ENCODE measurements at regions not wholly inside any gene's neighbourhood (a gene's known extent, or its start where the extent isn't known, plus 50 kb on each side); places are given as distances from the start of the nearest gene placed in this dataset.

DNA sequence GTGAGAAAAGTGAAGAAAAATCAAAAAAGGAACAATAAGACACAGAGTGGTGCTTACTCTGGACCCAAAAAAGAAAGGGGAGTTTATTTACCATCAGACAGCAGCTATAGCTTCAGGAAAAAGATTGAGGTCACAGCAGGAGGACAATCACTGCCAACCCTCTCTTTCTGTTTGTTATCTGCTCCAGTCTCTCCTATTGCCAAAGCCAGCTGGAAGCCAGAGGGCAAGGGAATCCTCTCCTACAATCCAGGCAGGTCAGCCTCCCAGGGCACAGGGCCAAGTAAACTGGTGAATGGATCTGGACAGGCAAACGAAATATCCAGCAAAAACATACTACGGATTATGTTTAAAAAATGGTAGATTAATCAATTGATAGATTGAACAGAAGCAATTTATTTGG is 306.9 kb upstream of the SLIT2 start:
- DNase-seq: no peak
- no peak overlapping the region for H3K4me3 ChIP-seq
- TF ChIP-seq, protein P1, sequence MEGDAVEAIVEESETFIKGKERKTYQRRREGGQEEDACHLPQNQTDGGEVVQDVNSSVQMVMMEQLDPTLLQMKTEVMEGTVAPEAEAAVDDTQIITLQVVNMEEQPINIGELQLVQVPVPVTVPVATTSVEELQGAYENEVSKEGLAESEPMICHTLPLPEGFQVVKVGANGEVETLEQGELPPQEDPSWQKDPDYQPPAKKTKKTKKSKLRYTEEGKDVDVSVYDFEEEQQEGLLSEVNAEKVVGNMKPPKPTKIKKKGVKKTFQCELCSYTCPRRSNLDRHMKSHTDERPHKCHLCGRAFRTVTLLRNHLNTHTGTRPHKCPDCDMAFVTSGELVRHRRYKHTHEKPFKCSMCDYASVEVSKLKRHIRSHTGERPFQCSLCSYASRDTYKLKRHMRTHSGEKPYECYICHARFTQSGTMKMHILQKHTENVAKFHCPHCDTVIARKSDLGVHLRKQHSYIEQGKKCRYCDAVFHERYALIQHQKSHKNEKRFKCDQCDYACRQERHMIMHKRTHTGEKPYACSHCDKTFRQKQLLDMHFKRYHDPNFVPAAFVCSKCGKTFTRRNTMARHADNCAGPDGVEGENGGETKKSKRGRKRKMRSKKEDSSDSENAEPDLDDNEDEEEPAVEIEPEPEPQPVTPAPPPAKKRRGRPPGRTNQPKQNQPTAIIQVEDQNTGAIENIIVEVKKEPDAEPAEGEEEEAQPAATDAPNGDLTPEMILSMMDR (IDR thresholded peaks at IDR 0.05): no peak
- H3K27me3 ChIP-seq (ENCODE audit: low read depth): no peaks in the 10 kb centered on the region
- no peaks in the 10 kb centered on the region for H3K9me3 ChIP-seq
- no peak for ATAC-seq
- no peaks in the 10 kb centered on the region for H3K4me1 ChIP-seq
- intact Hi-C loops (cut with DNase I): no loop called here
- no peak overlapping the region for H3K27ac ChIP-seq
- no peaks in the 10 kb centered on the region for H3K36me3 ChIP-seq

DNA sequence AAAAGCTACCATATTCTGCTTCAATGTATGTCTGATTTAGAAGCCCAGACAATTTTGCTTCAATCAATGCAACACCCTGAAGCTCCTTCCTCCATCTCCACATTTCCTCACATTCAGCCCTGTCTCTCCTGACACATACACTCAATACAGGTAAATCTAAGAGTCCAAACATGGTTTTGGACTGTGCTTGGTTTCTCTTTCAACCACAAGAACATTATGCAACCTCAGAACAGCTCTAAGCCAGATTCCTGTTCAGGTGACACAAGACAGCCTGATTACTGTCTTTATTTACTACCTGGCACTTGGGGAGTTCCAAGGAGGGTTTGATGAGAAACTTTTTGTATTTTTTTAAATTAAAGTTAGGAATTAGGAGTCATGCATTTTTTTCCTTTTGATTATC is 307.5 kb upstream of the SLIT2 start:
- DNase-seq (no peak), ATAC-seq (no peak)
- TF ChIP-seq, protein P1 (IDR thresholded peaks at IDR 0.05): no peak
- no peaks in the 10 kb centered on the region for H3K9me3 ChIP-seq
- H3K4me1 ChIP-seq: no peaks in the 10 kb centered on the region
- no peaks in the 10 kb centered on the region for H3K27me3 ChIP-seq (ENCODE audit: low read depth)
- intact Hi-C loops (cut with DNase I): no loop called here
- no peak overlapping the region for H3K4me3 ChIP-seq
- H3K27ac ChIP-seq: no peak overlapping the region
- H3K36me3 ChIP-seq: no peaks in the 10 kb centered on the region

- no peaks in the 10 kb centered on the region for H3K9me3 ChIP-seq
- intact Hi-C loops (cut with DNase I): no loop called here
- no peaks in the 10 kb centered on the region for H3K36me3 ChIP-seq
- H3K4me1 ChIP-seq: no peaks in the 10 kb centered on the region
- no peaks in the 10 kb centered on the region for H3K27me3 ChIP-seq (ENCODE audit: low read depth)
- TF ChIP-seq, protein P1 (IDR thresholded peaks at IDR 0.05): no peak
- ATAC-seq (no peak), DNase-seq (no peak)
- H3K4me3 ChIP-seq: no peak overlapping the region
- H3K27ac ChIP-seq: no peak overlapping the region
These were observed 310.3 kb upstream of the SLIT2 start for GRCh38 chr4:19941434-19941833.

- H3K4me3 ChIP-seq: no peak overlapping the region
- TF ChIP-seq, protein P1 (IDR thresholded peaks at IDR 0.05): no peak
- no peaks in the 10 kb centered on the region for H3K27me3 ChIP-seq (ENCODE audit: low read depth)
- H3K36me3 ChIP-seq: no peaks in the 10 kb centered on the region
- H3K4me1 ChIP-seq: no peaks in the 10 kb centered on the region
- ATAC-seq (no peak), DNase-seq (no peak)
- no peak overlapping the region for H3K27ac ChIP-seq
- intact Hi-C loops (cut with DNase I): no loop called here
- no peaks in the 10 kb centered on the region for H3K9me3 ChIP-seq
These were observed 310.8 kb upstream of the SLIT2 start for GRCh38 chr4:19940861-19941260.

- DNase-seq (no peak), ATAC-seq (no peak)
- Histone ChIP-seq H3K36me3 (no peaks in the 10 kb centered on the region), H3K4me3 (no peak overlapping the region), H3K4me1 (no peaks in the 10 kb centered on the region), H3K27me3 (ENCODE audit: low read depth) (no peaks in the 10 kb centered on the region), H3K9me3 (no peaks in the 10 kb centered on the region), H3K27ac (no peak overlapping the region)
- TF ChIP-seq, protein P1 (IDR thresholded peaks at IDR 0.05): no peak
- intact Hi-C loops (cut with DNase I): no loop called here
These were observed 315.2 kb upstream of the SLIT2 start for GRCh38 chr4:19936476-19936875.

GRCh38 chr4:19930742-19931141 is 321.0 kb upstream of the SLIT2 start:
- intact Hi-C loops (cut with DNase I): no loop called here
- Histone ChIP-seq H3K4me1 (no peaks in the 10 kb centered on the region), H3K4me3 (no peak overlapping the region), H3K27me3 (ENCODE audit: low read depth) (no peaks in the 10 kb centered on the region), H3K9me3 (no peaks in the 10 kb centered on the region), H3K27ac (no peak overlapping the region), H3K36me3 (no peaks in the 10 kb centered on the region)
- ATAC-seq: no peak
- DNase-seq: no peak
- TF ChIP-seq, protein P1 (IDR thresholded peaks at IDR 0.05): no peak

Data from lower lobe of right lung (tissue), 2 donors.